Activated T-helper 2 cell treated with anti-CD3 and anti-CD28 coated beads, Interferon-gamma antibody, Interleukin-2, Interleukin-4, amounts not matched to agents 10 μg/mL and 5 μg/mL and 100 μg/mL, durations not matched to agents 14 hours and 24 hours and 36 hours (primary cell): ENCODE measurements at regions not wholly inside any gene's neighbourhood (a gene's known extent, or its start where the extent isn't known, plus 50 kb on each side); places are given as distances from the start of the nearest gene placed in this dataset.

Source experiments
- DNase-seq: peaks from one replicate; pipeline ENCODE4 v3.0.0; 2021; ENCODE audit warnings: low spot score
- H3K27ac Mint-ChIP-seq: one replicate; pipeline ENCODE4 v1.8.0; 2021; ENCODE audit warnings: mixed read lengths
- H3K27me3 Mint-ChIP-seq: one replicate; pipeline ENCODE4 v1.8.0; 2021; ENCODE audit warnings: low read depth, mixed read lengths
- H3K36me3 Mint-ChIP-seq: one replicate; pipeline ENCODE4 v1.8.0; 2021; ENCODE audit warnings: low read depth, mixed read lengths
- H3K4me1 Mint-ChIP-seq: one replicate; pipeline ENCODE4 v1.8.0; 2021; ENCODE audit warnings: low read depth, mixed read lengths
- H3K4me3 Mint-ChIP-seq: one replicate; pipeline ENCODE4 v1.8.0; 2021; ENCODE audit warnings: low read depth, mild to moderate bottlenecking, moderate library complexity, mixed read lengths
- H3K9me3 Mint-ChIP-seq: one replicate; pipeline ENCODE4 v1.8.0; 2021; ENCODE audit warnings: mixed read lengths
- intact Hi-C: fragments of 100-400 bp; cut with micrococcal nuclease; formaldehyde crosslinking; loops from one replicate; pipeline ENCODE4 v1.15.1; 2023

- no peak overlapping the region for H3K27ac Mint-ChIP-seq
- DNase-seq: no peak
- no peaks in the 10 kb centered on the region for H3K27me3 Mint-ChIP-seq
- no peaks in the 10 kb centered on the region for H3K36me3 Mint-ChIP-seq
- no peaks in the 10 kb centered on the region for H3K9me3 Mint-ChIP-seq
- intact Hi-C loops: no loop called here
- no peak overlapping the region for H3K4me3 Mint-ChIP-seq
- peaks cover 15% of the 10 kb centered on the region for H3K4me1 Mint-ChIP-seq
These were observed 123.0 kb downstream of the ASB7 start for GRCh38 chr15:100725121-100726069.

- H3K36me3 Mint-ChIP-seq: no peaks in the 10 kb centered on the region
- no peak overlapping the region for H3K4me3 Mint-ChIP-seq
- H3K9me3 Mint-ChIP-seq: no peaks in the 10 kb centered on the region
- no peak for DNase-seq
- H3K27me3 Mint-ChIP-seq: no peaks in the 10 kb centered on the region
- H3K4me1 Mint-ChIP-seq: peaks cover 9% of the 10 kb centered on the region
- H3K27ac Mint-ChIP-seq: no peak overlapping the region
- intact Hi-C loops: no loop called here
These were observed 123.7 kb downstream of the ASB7 start for GRCh38 chr15:100726070-100726420.

GRCh38 chr15:100726421-100727190 lies 124.2 kb downstream of the ASB7 start:
- Mint-ChIP-seq H3K36me3 (no peaks in the 10 kb centered on the region), H3K27me3 (no peaks in the 10 kb centered on the region), H3K4me3 (no peak overlapping the region), H3K4me1 (peaks cover 9% of the 10 kb centered on the region), H3K9me3 (no peaks in the 10 kb centered on the region), H3K27ac (no peak overlapping the region)
- intact Hi-C loops: no loop called here
- DNase-seq: no peak

GRCh38 chr15:100727291-100727851 lies 125.0 kb downstream of the ASB7 start:
- no peaks in the 10 kb centered on the region for H3K36me3 Mint-ChIP-seq
- DNase-seq: no peak
- H3K27me3 Mint-ChIP-seq: no peaks in the 10 kb centered on the region
- no peak overlapping the region for H3K4me3 Mint-ChIP-seq
- intact Hi-C loops: no loop called here
- no peaks in the 10 kb centered on the region for H3K9me3 Mint-ChIP-seq
- H3K4me1 Mint-ChIP-seq: peaks cover 4% of the 10 kb centered on the region
- no peak overlapping the region for H3K27ac Mint-ChIP-seq

- Mint-ChIP-seq H3K27me3 (no peaks in the 10 kb centered on the region), H3K27ac (no peak overlapping the region), H3K4me3 (no peak overlapping the region), H3K36me3 (no peaks in the 10 kb centered on the region), H3K9me3 (no peaks in the 10 kb centered on the region), H3K4me1 (no peaks in the 10 kb centered on the region)
- intact Hi-C loops: no loop called here
- DNase-seq: no peak
These were observed 126.2 kb downstream of the ASB7 start for GRCh38 chr15:100728371-100729201.

- intact Hi-C loops: no loop called here
- Mint-ChIP-seq H3K27ac (no peak overlapping the region), H3K36me3 (no peaks in the 10 kb centered on the region), H3K4me1 (no peaks in the 10 kb centered on the region), H3K9me3 (no peaks in the 10 kb centered on the region), H3K4me3 (no peak overlapping the region), H3K27me3 (no peaks in the 10 kb centered on the region)
- DNase-seq: no peak
These were observed 127.1 kb downstream of the ASB7 start for GRCh38 chr15:100729461-100729860.

GRCh38 chr15:100730129-100730528 lies 127.7 kb downstream of the ASB7 start:
- H3K4me1 Mint-ChIP-seq: no peaks in the 10 kb centered on the region
- no peak overlapping the region for H3K27ac Mint-ChIP-seq
- H3K36me3 Mint-ChIP-seq: no peaks in the 10 kb centered on the region
- H3K9me3 Mint-ChIP-seq: no peaks in the 10 kb centered on the region
- no peak for DNase-seq
- H3K27me3 Mint-ChIP-seq: no peaks in the 10 kb centered on the region
- intact Hi-C loops: no loop called here
- H3K4me3 Mint-ChIP-seq: no peak overlapping the region

DNA sequence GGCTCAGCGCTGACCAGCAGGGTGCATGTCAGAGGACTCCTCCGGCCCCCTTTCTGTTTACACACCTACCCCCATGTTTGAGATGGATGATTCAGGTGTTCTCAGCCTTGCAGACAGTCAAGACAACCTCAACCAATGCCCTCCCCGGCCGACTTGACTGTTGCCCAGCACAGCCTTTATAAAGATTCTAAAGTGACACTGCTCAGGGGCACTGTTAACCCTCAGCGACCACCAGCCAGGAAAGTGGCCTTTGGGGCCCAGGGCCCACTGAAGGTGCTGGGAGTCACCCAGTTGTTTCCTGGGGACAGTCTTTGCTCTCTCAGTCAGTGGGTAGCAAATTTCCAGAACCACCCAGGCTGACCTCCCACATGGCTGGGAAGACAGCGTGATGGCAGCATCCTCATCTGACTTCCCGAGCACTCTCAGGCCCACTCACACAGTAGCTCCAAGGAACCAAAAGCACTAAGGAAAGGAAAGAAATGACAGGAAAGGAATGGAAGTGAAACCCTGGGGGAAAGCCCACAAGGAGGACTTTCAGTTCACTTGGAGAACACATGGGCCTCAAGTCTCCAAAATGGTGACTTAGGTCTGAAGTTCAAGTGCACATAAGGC lies 128.4 kb downstream of the ASB7 start:
- no peak overlapping the region for H3K27ac Mint-ChIP-seq
- no peaks in the 10 kb centered on the region for H3K27me3 Mint-ChIP-seq
- H3K4me1 Mint-ChIP-seq: no peaks in the 10 kb centered on the region
- H3K9me3 Mint-ChIP-seq: no peaks in the 10 kb centered on the region
- no peak overlapping the region for H3K4me3 Mint-ChIP-seq
- no peaks in the 10 kb centered on the region for H3K36me3 Mint-ChIP-seq
- no peak for DNase-seq
- intact Hi-C loops: no loop called here

- Mint-ChIP-seq H3K27me3 (no peaks in the 10 kb centered on the region), H3K4me3 (no peak overlapping the region), H3K27ac (no peak overlapping the region), H3K4me1 (no peaks in the 10 kb centered on the region), H3K9me3 (no peaks in the 10 kb centered on the region), H3K36me3 (no peaks in the 10 kb centered on the region)
- intact Hi-C loops: no loop called here
- no peak for DNase-seq
These were observed 129.1 kb downstream of the ASB7 start for GRCh38 chr15:100731267-100732152.

- intact Hi-C loops: no loop called here
- H3K27me3 Mint-ChIP-seq: no peaks in the 10 kb centered on the region
- H3K27ac Mint-ChIP-seq: no peak overlapping the region
- no peak overlapping the region for H3K4me3 Mint-ChIP-seq
- H3K9me3 Mint-ChIP-seq: no peaks in the 10 kb centered on the region
- DNase-seq: no peak
- H3K4me1 Mint-ChIP-seq: no peaks in the 10 kb centered on the region
- H3K36me3 Mint-ChIP-seq: no peaks in the 10 kb centered on the region
These were observed 130.0 kb downstream of the ASB7 start for GRCh38 chr15:100732211-100733055.
